Posterior cingulate gyrus (tissue), 11 donors: ENCODE measurements at regions not wholly inside any gene's neighbourhood (a gene's known extent, or its start where the extent isn't known, plus 50 kb on each side); places are given as distances from the start of the nearest gene placed in this dataset.

ENCODE experiments used
- DNase-seq, 10 donors: peaks; one replicate each; pipeline versions ENCODE4 v3.0.0 to v3.0.0-alpha.2; 2020 to 2021; ENCODE audit warnings: mixed read lengths in 3 of 10
- intact Hi-C: fragments of 100-400 bp; cut with DNase I; formaldehyde crosslinking; loops from one replicate; pipeline ENCODE4 v1.15.1; 2023

DNA sequence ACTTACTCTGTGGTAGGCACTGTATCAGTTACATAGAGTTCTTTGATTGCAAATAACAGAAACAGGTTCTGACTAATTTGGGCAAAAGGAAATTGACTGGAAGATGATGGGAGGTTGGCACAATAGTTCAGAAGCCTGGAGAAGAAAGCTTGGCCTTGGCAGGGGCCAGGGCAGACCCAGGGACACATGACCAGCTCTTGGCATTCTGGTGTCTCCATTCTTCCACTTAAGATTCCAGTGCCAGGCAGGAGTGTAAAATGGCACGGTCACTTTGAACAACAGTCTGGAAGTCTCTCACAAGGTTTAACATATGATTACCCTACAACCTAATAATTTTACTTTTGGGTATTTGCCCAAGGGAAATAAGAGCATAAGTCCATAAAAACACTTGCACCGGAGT is 175.9 kb downstream of the BCOR start:
- intact Hi-C loops: no loop called here
- peak in 2 of 10 donors; percentile 31 to 46 for DNase-seq

- DNase-seq: no peak
- intact Hi-C loops: no loop called here
Observed at GRCh38 chrX:39922488-39922887, 175.3 kb downstream of the BCOR start.

DNA sequence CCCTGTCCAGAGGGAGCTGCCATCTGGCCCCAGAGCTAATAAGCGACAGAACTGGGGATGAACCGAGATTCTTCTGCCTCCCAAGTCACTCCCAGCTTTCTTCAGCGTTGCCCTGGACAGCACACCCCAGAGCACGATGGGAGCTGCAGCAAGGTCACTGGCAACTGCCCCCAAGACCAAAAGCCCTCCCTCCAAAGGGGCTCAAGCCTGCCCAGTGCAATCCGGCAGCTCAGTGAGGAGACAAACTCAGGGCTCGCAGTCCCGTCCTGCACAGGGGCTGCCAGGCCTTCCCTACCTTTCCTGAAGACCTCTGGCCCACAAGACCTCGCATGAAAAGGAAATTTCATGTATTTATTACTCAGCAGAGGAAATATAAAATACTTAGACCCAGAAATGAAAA is 174.8 kb downstream of the BCOR start:
- peak in 1 of 10 donors; percentile 69 for DNase-seq
- intact Hi-C loops: no loop called here

DNA sequence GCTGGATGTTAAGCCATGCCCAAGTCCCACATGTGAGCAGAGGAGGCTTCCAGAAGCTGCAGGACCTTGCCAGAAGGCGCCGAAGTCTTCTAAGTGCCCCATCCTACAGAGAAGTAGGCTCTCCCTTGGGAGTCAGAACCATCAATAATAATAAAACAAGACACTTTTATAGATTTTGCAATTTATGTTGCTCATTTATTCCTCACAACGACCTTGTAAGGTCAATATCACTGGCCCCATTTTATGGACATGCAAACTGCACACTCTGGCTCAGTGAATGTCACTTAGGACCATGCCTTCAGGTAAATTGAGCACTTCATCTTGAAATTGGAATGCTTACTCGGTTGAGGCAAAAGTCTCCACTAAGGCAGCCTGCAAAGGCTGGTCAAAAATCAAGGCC is 170.4 kb downstream of the BCOR start:
- intact Hi-C loops: no loop called here
- DNase-seq: peak in 2 of 10 donors; percentile 10 to 39

DNA sequence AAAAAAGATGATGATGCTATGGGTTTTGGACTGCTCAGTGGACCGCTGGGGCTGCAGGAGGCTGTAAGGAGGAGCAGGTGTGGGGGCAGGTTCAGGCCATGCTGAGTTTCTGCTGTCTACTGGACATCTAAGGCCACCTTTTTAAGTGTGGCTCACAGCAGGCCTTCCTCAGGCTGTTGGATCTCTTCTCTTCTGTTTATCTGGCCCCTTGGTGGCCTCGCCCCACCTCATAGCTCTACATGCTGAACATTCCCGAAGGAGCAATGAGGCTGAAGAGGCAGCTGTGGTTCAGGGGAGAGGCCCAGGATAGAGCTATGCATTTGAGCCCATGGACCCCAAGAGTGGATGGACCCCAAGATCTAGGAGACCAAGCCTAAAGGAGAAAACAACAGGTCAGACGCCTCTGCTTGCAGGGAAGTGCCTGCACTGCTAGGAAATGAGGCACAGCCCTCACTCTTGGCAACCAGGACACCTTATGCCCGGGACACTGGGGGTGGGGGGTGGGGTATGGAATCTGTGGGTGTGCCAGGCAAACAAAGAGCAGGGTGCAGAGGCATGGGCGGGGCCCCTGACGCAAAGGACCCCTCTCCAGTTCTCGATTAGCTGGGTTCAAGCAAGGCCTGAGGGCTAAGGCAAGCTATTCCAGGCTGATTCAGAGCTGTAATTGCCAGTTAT is 168.9 kb downstream of the BCOR start:
- DNase-seq: peak in 2 of 10 donors; percentile 14 to 57
- intact Hi-C loops: no loop called here

GRCh38 chrX:39929379-39930025 is 168.3 kb downstream of the BCOR start:
- DNase-seq: peak in 1 of 10 donors; percentile 30
- intact Hi-C loops: no loop called here

- intact Hi-C loops: no loop called here
- peak in 2 of 10 donors; percentile 22 to 31 for DNase-seq
Observed at GRCh38 chrX:39930786-39931528, 166.8 kb downstream of the BCOR start.

DNA sequence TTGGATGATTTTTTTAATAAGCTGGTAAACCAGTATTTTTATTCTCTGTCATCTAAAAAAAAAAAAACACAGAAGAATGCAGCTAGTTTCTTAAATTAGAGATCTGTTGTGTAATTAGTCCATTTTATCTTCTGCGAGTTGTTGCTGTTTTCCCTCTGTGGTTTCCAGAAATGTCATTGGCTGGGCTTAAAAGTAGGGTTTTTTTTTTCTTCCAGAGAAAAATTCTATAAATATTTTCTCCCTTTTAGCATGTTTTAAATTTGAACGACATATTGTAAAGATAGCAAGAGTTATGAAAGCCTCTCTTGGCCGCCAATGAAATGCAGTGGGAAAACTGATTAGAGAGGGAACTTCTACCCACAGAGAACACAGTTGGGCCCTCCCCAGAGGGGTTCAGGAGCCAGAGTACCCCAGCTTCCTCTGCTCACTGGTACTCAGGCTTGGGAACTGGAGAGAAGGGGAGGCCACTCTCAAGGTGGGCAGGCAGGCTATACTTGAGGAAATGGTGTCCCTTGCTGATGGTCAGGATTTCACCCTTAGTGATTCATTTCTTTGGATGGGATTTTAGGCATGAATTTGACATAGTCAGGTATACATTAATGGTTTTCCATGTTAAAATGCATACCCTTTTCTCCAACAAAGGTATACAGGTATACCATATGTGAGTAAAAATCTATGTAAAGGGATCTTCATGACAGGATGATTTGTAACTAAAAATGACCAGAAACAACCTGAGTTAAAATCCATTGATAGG is 166.1 kb downstream of the BCOR start:
- intact Hi-C loops: no loop called here
- peak in 2 of 10 donors; percentile 8 to 58 for DNase-seq

- DNase-seq: peak in 2 of 10 donors; percentile 39 to 68
- intact Hi-C loops: no loop called here
Observed at GRCh38 chrX:39935411-39936064, 162.2 kb downstream of the BCOR start.

- intact Hi-C loops: no loop called here
- peak in 1 of 10 donors; percentile 46 for DNase-seq
Observed at GRCh38 chrX:39936886-39937770, 160.6 kb downstream of the BCOR start.

DNA sequence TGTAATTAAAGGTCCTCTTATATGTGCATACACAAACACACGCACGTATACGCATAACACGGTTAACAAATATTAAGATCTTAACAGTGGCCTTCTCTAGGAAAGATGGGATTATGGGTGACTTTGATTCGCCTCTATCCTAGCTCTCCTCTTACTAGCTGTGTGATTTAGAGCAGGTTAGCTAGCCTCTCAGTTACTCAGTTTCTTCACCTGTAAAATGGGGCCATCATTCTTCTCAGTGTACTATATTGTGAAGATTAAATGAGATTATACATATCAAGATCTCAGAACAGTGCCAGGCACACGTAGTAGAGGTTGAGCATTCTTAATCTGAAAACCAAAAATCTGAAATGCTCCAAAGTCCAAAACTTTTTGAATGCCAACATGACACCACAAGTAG is 159.3 kb downstream of the BCOR start:
- no peak for DNase-seq
- intact Hi-C loops: no loop called here

DNA sequence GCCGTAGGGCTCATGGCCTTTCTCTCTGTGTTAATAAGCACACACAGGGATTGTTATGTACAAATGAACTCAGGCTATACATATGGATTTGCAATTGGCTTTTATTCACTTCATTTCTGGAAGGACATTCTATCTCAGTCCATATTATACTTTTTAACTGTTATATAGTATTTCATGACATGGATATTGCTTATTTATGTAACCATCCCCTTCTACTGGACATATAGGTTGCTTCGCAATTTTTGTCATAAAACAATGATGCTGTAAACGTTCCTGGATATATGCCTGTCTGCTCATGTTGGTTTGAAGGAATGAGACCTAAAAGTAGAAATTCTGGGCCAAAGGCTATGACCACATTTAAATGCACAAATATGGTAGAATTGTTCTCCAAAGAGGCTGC is 158.1 kb downstream of the BCOR start:
- intact Hi-C loops: no loop called here
- DNase-seq: no peak

DNA sequence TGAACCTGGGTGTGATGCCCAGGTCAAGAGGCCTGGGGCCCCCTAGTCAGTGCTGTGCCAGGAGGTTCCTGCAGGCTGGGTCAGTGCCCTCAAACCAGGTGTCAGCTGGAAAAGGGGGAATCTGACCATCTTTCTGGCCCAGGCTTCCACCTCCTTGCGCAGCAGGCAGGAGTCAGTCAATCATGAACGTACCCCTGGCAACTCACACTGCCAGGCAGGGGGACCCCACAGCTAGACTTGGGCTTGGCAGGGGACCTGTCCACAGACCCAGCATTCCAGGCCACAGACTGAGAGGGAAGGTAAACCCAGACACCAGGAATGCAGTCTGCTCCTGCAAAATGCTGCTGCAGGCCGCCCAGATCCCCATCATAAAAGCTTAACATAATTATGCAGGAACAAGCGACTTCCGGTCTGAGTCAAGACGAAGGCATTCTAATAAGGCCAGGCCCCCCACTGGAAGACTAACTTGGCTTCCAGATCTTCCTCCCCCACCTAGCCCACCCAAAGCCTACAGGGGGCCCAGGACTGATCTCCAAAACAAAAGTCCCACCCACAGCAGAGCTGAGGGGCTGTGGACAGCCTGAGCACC is 156.3 kb downstream of the BCOR start:
- DNase-seq: no peak
- intact Hi-C loops: no loop called here

DNA sequence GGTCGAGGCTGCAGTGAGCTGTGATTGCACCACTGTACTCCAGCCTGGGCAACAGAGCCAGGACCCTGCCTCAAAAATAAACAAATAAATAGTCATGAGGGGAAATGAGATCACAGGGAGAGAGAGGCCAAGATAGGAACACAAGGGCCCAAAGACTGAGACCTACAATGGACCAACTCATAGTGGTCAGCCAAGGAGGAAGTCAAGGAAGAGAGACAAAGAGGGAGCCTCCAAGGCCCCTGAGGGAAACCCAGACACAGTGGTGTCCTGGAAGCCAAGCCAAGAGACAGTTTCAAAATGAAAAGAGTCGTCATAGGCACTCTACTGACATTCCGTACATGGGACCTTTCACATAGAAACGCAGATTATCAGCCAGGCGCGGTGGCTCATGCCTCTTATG is 153.3 kb downstream of the BCOR start:
- intact Hi-C loops: no loop called here

GRCh38 chrX:39945709-39946108 is 152.0 kb downstream of the BCOR start:
- DNase-seq: no peak
- intact Hi-C loops: no loop called here

More for the DNA sequence above, 153.3 kb downstream of the BCOR start:
- no peak for DNase-seq

DNA sequence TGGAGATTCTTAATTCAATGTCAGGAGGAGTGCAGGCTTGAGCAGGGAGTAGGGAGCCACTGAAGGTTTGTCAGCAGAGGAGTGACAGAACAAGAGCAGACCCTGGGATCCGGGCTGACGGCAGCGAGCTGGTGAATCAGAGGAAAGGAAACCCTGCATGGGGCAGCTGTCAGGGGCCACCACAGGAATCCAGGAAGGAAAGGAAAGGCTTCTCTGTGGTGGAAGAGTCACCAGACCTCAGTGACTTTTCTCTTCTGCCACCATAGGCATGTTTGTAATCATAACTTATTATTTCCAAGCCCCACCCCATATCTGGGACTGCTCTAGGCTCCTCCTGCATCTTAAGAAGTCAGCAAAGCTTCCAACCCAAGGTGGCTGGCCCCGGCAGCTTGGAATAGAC is 150.9 kb downstream of the BCOR start:
- DNase-seq: no peak
- intact Hi-C loops: no loop called here

GRCh38 chrX:39948582-39948981 is 149.2 kb downstream of the BCOR start:
- intact Hi-C loops: no loop called here
- DNase-seq: no peak

GRCh38 chrX:39950018-39950688 is 147.6 kb downstream of the BCOR start:
- intact Hi-C loops: no loop called here
- DNase-seq: no peak
